GM12873 (cell line): ENCODE measurements at regions not wholly inside any gene's neighbourhood (a gene's known extent, or its start where the extent isn't known, plus 50 kb on each side); places are given as distances from the start of the nearest gene placed in this dataset.

Source experiments
- TF ChIP-seq, protein P1 (sequence below): IDR thresholded peaks from 2 replicates; pipeline ENCODE4 v1.5.1; 2012; ENCODE audit warnings: low read depth, mild to moderate bottlenecking, moderate library complexity, low read length, control low read depth; ENCODE audit not compliant: insufficient read depth; ENCODE audit errors: missing control alignments

DNA sequence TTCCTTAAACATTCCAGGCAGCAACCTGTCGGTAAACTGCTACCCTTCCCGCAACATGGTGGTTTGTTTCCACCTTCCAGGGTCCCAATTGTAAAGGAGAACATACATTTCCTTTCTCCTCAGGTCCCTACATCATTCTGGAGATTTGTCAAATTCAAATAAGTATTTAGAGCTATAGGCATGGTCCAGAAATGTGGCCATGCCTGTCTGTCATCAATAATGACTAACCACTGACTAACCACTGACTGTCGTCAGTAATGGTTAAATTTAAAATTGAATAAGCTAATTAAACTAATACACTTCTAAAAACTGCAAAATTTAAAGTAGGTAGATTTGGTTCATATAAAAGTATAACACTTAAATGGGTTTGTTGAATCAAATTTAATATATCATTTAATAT lies 984.0 kb upstream of the SLC39A10 start:
- TF ChIP-seq, protein P1, sequence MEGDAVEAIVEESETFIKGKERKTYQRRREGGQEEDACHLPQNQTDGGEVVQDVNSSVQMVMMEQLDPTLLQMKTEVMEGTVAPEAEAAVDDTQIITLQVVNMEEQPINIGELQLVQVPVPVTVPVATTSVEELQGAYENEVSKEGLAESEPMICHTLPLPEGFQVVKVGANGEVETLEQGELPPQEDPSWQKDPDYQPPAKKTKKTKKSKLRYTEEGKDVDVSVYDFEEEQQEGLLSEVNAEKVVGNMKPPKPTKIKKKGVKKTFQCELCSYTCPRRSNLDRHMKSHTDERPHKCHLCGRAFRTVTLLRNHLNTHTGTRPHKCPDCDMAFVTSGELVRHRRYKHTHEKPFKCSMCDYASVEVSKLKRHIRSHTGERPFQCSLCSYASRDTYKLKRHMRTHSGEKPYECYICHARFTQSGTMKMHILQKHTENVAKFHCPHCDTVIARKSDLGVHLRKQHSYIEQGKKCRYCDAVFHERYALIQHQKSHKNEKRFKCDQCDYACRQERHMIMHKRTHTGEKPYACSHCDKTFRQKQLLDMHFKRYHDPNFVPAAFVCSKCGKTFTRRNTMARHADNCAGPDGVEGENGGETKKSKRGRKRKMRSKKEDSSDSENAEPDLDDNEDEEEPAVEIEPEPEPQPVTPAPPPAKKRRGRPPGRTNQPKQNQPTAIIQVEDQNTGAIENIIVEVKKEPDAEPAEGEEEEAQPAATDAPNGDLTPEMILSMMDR = no peak

DNA sequence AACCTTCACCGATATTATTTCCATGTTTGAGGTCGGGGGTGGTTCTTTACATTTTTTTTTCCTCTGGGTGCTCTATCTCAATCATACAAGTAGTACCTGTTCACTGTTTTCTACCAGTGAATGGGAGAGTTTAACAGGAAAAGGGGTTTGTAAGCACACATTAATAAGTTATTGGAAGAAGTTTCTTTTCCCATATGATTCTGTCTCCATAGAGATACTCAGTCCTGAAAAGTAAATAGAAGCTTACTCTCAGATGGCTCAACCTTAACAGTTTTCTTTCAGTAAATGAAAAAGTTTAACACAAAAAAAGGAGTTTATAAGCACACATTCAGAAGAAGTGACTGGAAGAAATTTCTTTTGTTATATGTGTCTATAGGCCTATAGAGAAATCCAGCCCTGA lies 995.6 kb upstream of the SLC39A10 start:
- TF ChIP-seq, protein P1 = no peak

DNA sequence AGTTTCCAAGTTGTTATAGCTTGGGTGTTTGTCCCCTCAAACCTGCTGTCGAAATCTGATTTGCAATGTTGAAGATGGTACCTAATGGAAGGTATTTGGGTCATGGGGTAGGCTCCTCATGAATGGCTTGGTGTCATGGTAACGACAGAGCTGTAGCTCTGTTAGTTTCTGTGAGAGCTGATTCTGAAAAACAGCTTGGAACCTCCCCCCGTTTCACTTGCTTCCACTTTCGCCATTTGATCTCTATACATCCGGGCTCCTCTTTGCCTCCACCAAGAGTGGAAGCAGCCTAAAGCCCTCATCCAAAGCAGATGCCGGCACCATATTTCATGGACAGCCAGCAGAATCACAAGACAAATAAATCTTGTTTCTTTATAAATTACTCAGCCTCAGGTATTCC lies 1035.1 kb upstream of the SLC39A10 start:
- TF ChIP-seq, protein P1 = no peak

DNA sequence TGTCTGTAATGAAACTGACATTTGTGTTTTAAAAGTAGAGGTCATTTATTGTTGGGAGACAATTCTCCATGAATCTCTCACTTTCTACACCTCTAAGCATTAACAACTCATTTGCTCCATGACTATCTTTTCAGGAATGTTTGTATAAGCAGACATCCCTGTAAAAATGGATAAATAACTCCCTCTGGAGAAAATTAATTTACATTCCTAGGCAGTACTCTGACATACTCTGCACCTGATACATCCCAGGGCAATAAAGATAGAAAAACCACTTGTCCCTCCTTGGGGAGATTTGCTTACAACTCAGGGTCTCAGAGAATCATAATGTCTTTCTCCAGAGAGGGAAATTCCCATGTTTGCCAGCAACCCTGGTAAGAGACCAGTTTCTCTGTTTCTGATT lies 1037.7 kb upstream of the SLC39A10 start:
- TF ChIP-seq, protein P1 = no peak

DNA sequence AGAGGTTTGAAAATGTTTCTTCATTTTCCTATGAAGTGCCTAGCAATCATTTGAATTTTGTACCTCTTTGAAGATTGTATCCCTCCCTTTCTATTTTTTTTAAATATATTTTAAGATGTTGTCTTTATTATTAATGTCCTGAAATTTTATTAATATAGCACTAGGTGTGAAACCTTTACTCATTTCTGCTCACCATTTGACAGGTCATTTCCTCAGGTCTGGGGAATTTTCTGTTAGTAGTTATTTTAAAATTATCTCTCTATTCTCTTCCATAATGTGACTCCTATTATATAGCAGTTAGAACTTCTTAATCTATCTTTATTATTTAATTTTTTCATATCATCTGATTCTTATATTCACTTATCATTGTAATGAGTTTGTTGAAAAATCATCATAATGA lies 1038.6 kb upstream of the SLC39A10 start:
- TF ChIP-seq, protein P1 = no peak

DNA sequence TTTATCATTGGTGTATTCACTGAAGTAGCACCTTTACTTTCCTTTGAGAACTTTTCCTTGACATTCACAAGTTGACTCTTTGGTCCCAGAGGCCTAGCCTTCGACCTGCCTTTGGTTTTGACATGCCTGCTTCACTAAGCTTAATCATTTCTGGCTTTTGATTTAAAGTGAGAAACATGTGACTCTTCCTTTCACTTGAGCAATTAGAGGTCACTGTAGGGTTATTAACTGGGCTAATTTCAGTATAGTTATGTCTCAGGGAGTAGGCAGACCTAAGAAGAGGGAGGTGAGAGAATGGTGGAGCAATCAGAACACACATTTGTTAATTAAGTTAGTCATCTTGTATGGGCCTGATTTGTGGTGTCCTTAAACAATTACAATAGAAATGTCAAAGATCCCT lies 1040.7 kb upstream of the SLC39A10 start:
- TF ChIP-seq, protein P1 = no peak

DNA sequence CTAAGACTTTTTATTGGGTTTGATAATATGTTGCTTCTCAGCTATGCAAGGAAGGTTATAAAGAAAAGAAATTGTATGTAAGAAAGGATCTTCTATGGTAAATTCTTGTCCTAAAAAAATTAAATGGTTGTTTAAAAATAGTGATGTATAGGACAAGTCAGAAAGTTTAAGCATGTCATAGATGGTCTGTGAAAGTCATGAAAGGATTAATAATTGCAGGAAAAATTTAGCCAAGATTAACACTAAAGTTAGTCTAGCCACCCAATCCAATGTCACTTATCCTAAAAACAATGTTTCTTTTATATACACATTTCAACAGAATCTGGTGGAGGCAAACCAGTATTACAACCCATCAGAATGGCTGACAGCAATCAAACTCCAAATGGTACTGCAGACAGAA lies 1046.7 kb upstream of the SLC39A10 start:
- TF ChIP-seq, protein P1 = no peak

DNA sequence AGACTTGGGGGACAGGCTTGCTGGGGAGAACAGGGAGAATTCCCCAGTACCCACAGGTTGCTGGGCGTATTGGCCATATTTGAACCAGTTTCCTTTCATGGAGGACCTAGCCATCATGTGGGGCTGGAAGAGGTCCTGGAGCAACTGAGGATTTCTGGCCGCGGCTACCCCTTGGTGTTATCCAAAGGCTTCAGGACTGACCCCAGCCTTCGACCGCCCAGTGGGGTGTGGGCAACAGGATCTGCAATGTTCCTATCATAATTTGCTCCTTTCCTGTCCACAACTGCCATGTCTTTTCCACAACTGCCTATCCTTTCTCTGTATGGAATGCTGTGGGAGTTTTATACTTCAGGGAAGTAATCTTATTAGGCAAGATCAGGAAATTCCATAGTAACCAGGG lies 1053.6 kb upstream of the SLC39A10 start:
- TF ChIP-seq, protein P1 = no peak
